ENCODE measurements at regions not wholly inside any gene's neighbourhood (a gene's known extent, or its start where the extent isn't known, plus 50 kb on each side); places are given as distances from the start of the nearest gene placed in this dataset.

GRCh38 chr1:99566290-99567021, 79.5 kb upstream of the PALMD start:
- TF ChIP-seq, protein P1, sequence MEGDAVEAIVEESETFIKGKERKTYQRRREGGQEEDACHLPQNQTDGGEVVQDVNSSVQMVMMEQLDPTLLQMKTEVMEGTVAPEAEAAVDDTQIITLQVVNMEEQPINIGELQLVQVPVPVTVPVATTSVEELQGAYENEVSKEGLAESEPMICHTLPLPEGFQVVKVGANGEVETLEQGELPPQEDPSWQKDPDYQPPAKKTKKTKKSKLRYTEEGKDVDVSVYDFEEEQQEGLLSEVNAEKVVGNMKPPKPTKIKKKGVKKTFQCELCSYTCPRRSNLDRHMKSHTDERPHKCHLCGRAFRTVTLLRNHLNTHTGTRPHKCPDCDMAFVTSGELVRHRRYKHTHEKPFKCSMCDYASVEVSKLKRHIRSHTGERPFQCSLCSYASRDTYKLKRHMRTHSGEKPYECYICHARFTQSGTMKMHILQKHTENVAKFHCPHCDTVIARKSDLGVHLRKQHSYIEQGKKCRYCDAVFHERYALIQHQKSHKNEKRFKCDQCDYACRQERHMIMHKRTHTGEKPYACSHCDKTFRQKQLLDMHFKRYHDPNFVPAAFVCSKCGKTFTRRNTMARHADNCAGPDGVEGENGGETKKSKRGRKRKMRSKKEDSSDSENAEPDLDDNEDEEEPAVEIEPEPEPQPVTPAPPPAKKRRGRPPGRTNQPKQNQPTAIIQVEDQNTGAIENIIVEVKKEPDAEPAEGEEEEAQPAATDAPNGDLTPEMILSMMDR (IDR thresholded peaks at IDR 0.05; ENCODE audit: low read depth, low read length, missing input control): no peak
- TF ChIP-seq JUND (IDR thresholded peaks at IDR 0.05) (peak; percentile 77 to 86), SP1 (IDR thresholded peaks at IDR 0.05) (peak; percentile 97), HNF4G (IDR thresholded peaks at IDR 0.05) (peak; percentile 72), FOXA1 (IDR thresholded peaks at IDR 0.05) (peak; percentile 50), ZBTB33 (IDR thresholded peaks at IDR 0.05) (peak; percentile 75), TAF1 (conservative IDR thresholded peaks at IDR 0.05) (no peak), NR2F2 (IDR thresholded peaks at IDR 0.05) (no peak), GABPA (IDR thresholded peaks at IDR 0.05 in 1 of 2, conservative IDR thresholded peaks at IDR 0.05 in 1 of 2) (no peak), RAD21 (IDR thresholded peaks at IDR 0.05) (peak; percentile 37 to 65)
- TF ChIP-seq, protein P2, sequence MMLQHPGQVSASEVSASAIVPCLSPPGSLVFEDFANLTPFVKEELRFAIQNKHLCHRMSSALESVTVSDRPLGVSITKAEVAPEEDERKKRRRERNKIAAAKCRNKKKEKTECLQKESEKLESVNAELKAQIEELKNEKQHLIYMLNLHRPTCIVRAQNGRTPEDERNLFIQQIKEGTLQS (IDR thresholded peaks at IDR 0.05): peak; percentile 18
- TF ChIP-seq, protein P3, sequence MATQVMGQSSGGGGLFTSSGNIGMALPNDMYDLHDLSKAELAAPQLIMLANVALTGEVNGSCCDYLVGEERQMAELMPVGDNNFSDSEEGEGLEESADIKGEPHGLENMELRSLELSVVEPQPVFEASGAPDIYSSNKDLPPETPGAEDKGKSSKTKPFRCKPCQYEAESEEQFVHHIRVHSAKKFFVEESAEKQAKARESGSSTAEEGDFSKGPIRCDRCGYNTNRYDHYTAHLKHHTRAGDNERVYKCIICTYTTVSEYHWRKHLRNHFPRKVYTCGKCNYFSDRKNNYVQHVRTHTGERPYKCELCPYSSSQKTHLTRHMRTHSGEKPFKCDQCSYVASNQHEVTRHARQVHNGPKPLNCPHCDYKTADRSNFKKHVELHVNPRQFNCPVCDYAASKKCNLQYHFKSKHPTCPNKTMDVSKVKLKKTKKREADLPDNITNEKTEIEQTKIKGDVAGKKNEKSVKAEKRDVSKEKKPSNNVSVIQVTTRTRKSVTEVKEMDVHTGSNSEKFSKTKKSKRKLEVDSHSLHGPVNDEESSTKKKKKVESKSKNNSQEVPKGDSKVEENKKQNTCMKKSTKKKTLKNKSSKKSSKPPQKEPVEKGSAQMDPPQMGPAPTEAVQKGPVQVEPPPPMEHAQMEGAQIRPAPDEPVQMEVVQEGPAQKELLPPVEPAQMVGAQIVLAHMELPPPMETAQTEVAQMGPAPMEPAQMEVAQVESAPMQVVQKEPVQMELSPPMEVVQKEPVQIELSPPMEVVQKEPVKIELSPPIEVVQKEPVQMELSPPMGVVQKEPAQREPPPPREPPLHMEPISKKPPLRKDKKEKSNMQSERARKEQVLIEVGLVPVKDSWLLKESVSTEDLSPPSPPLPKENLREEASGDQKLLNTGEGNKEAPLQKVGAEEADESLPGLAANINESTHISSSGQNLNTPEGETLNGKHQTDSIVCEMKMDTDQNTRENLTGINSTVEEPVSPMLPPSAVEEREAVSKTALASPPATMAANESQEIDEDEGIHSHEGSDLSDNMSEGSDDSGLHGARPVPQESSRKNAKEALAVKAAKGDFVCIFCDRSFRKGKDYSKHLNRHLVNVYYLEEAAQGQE (IDR thresholded peaks at IDR 0.05): peak; percentile 49
